Endothelial cell of umbilical vein (primary cell): ENCODE measurements at regions not wholly inside any gene's neighbourhood (a gene's known extent, or its start where the extent isn't known, plus 50 kb on each side); places are given as distances from the start of the nearest gene placed in this dataset.

Source experiments
- BruUV-seq: library from RNA; stranded (reverse); fragments of 400-500 nt; replicated peaks from 2 replicates; lab custom pipeline; 2021; lab: Mats Ljungman, UMichigan
- CTCF ChIA-PET: fragments of 300-600, 350-600 bp; sonication (Branson Sonifier 250); formaldehyde crosslinking; loops from one replicate; lab custom pipeline; 2021; ENCODE audit warnings: antibody characterized with exemption, inconsistent platforms; lab: Charles Lee
- POLR2A ChIA-PET: fragments of 300-600, 350-600 bp; sonication (Branson Sonifier 250); formaldehyde crosslinking; loops from one replicate; lab custom pipeline; 2021; ENCODE audit warnings: antibody characterized with exemption, inconsistent platforms; lab: Charles Lee
- DNase-seq: peaks from one replicate; pipeline ENCODE4 v3.0.0-alpha.2; 2011; ENCODE audit warnings: low read depth, low spot score
- FAIRE-seq: peaks from 2 replicates; lab custom pipeline; 2011; peaks lifted over from hg19 to GRCh38; lab: Jason Lieb, UNC
- H2AFZ ChIP-seq: 2 replicates; pipeline ENCODE4 v1.6.0; 2012; ENCODE audit warnings: low read depth, low read length, control low read depth, inconsistent platforms
- H3K27ac ChIP-seq: 2 replicates; pipeline ENCODE4 v1.5.1; 2011; ENCODE audit warnings: low read depth, mild to moderate bottlenecking, control low read depth, low read length, moderate library complexity; ENCODE audit not compliant: insufficient read depth
- H3K27me3 ChIP-seq, 2 experiments: 2 replicates each; pipeline versions ENCODE4 v1.6.0 to v1.6.1; 2011; ENCODE audit warnings: low read length in 2 of 2, mixed read lengths in 1 of 2; ENCODE audit not compliant: control insufficient read depth in 2 of 2, insufficient read depth in 2 of 2
- H3K36me3 ChIP-seq, 2 experiments: 2 replicates in 1 of 2; 3 replicates in 1 of 2; pipeline ENCODE4 v1.5.1; 2011; ENCODE audit warnings: low read length in 2 of 2, mild to moderate bottlenecking in 1 of 2, moderate library complexity in 1 of 2; ENCODE audit not compliant: control insufficient read depth in 2 of 2, insufficient read depth in 2 of 2; ENCODE audit errors: extremely low read depth in 1 of 2
- H3K4me1 ChIP-seq: 3 replicates; pipeline ENCODE4 v1.5.1; 2011; ENCODE audit warnings: mild to moderate bottlenecking, low read length; ENCODE audit not compliant: control insufficient read depth, insufficient read depth; ENCODE audit errors: extremely low read depth
- H3K4me2 ChIP-seq: 2 replicates; pipeline ENCODE4 v1.6.1; 2011; ENCODE audit warnings: low read length, control low read depth, mixed read lengths; ENCODE audit not compliant: insufficient read depth
- H3K4me3 ChIP-seq, 3 experiments: fragments of 200-600 bp in 1 of 3; sonication (generic), shearing (Covaris generic) in 1 of 3; replicated peaks in 1 of 3; 2 replicates each; pipeline ENCODE4 v1.5.1; 2011 to 2016; ENCODE audit warnings: control low read depth in 3 of 3, low read length in 3 of 3, mild to moderate bottlenecking in 2 of 3, inconsistent platforms in 1 of 3, low read depth in 1 of 3, moderate library complexity in 1 of 3; ENCODE audit not compliant: insufficient read depth in 1 of 3
- H3K79me2 ChIP-seq: 2 replicates; pipeline ENCODE4 v1.6.0; 2012; ENCODE audit warnings: low read length, inconsistent platforms; ENCODE audit not compliant: control insufficient read depth, insufficient read depth
- H3K9ac ChIP-seq: replicated peaks from 2 replicates; pipeline ENCODE3; 2011; ENCODE audit warnings: low read length, control low read depth; ENCODE audit not compliant: insufficient read depth; ENCODE audit errors: extremely low read depth
- H3K9me1 ChIP-seq: replicated peaks from 3 replicates; pipeline ENCODE4 v1.6.0; 2011; ENCODE audit warnings: mild to moderate bottlenecking, low read length; ENCODE audit not compliant: control insufficient read depth, insufficient read depth; ENCODE audit errors: extremely low read depth
- H3K9me3 ChIP-seq: replicated peaks from 2 replicates; pipeline ENCODE4 v1.5.1; 2012; ENCODE audit warnings: low read length, inconsistent platforms; ENCODE audit not compliant: control insufficient read depth, insufficient read depth
- H4K20me1 ChIP-seq: replicated peaks from 2 replicates; pipeline ENCODE3; 2011; ENCODE audit warnings: mild to moderate bottlenecking, low read length; ENCODE audit not compliant: control insufficient read depth, insufficient read depth; ENCODE audit errors: extremely low read depth
- CTCF ChIP-seq, 2 donors: IDR thresholded peaks; 1 replicate in 1 of 2; 2 replicates in 1 of 2; pipeline ENCODE4 v1.5.1; 2011; ENCODE audit warnings: low read length in 2 of 2, mild to moderate bottlenecking in 2 of 2, moderate library complexity in 2 of 2, control low read depth in 1 of 2, inconsistent platforms in 1 of 2, low read depth in 1 of 2; ENCODE audit not compliant: insufficient read depth in 1 of 2; ENCODE audit errors: extremely low read depth in 1 of 2
- GATA2 ChIP-seq: IDR thresholded peaks from 2 replicates; pipeline ENCODE4 v1.7.0; 2011; ENCODE audit warnings: low read depth, mild to moderate bottlenecking, moderate library complexity, mixed read lengths, low read length; ENCODE audit not compliant: insufficient read length, insufficient read depth
- JUN ChIP-seq: IDR thresholded peaks from 2 replicates; pipeline ENCODE4 v1.6.1; 2011; ENCODE audit warnings: borderline replicate concordance, low read depth; ENCODE audit not compliant: insufficient read length, insufficient read depth
- MAX ChIP-seq: IDR thresholded peaks from 2 replicates; pipeline ENCODE4 v1.6.1; 2011; ENCODE audit not compliant: insufficient read depth, insufficient read length
- POLR2A ChIP-seq: IDR thresholded peaks from 2 replicates; pipeline ENCODE4 v1.6.1; 2012; ENCODE audit warnings: low read depth, mild to moderate bottlenecking, control low read depth, low read length
- POLR2AphosphoS5 ChIP-seq: IDR thresholded peaks from 2 replicates; pipeline ENCODE4 v1.6.1; 2012; ENCODE audit warnings: low read depth, mild to moderate bottlenecking, control low read depth, low read length, moderate library complexity; ENCODE audit not compliant: insufficient read depth
- dilution Hi-C: fragments of 300-500 bp; cut with MboI; formaldehyde crosslinking; loops from one replicate; pipeline ENCODE4 v1.15.0; 2019; ENCODE audit warnings: low sequenced_read_pairs; ENCODE audit not compliant: extremely low pct_ligation_motif_present
- intact Hi-C: fragments of 100-400 bp; cut with micrococcal nuclease; formaldehyde crosslinking; loops from one replicate; pipeline ENCODE4 v1.10.0; 2022

- Histone ChIP-seq H3K27ac (no peak overlapping the region), H3K9me3 (no peaks in the 10 kb centered on the region), H3K36me3 (no peaks in the 10 kb centered on the region), H3K9me1 (no peaks in the 10 kb centered on the region), H2AFZ (no peak overlapping the region), H3K4me1 (no peaks in the 10 kb centered on the region), H3K9ac (no peak overlapping the region), H3K79me2 (no peaks in the 10 kb centered on the region), H3K27me3 (no peaks in the 10 kb centered on the region), H4K20me1 (no peaks in the 10 kb centered on the region), H3K4me2 (no peak overlapping the region), H3K4me3 (no peak overlapping the region)
- ChIA-PET CTCF (no interaction called here), POLR2A (no interaction called here)
- BruUV-seq: no TSS peak
- DNase-seq (no peak), FAIRE-seq (no peak)
- dilution Hi-C loops: no loop called here
- intact Hi-C loops: no loop called here
- TF ChIP-seq POLR2AphosphoS5: no peak
- no peak for TF ChIP-seq POLR2A
- no peak for TF ChIP-seq CTCF (IDR thresholded peaks at IDR 0.05; ENCODE audit: extremely low read depth in 1 of 2, insufficient read depth in 1 of 2, low read depth in 1 of 2, low read length in 2 of 2)
Measured at GRCh38 chr4:163790231-163790630, 295.7 kb downstream of the TMA16 start.

- no TSS peak for BruUV-seq
- DNase-seq (no peak), FAIRE-seq (no peak)
- POLR2A ChIA-PET: no interaction called here
- Histone ChIP-seq H4K20me1 (no peaks in the 10 kb centered on the region), H3K9ac (no peak overlapping the region), H3K4me3 (no peak overlapping the region), H3K4me2 (no peak overlapping the region), H3K79me2 (no peaks in the 10 kb centered on the region), H3K27me3 (no peaks in the 10 kb centered on the region), H3K9me1 (no peaks in the 10 kb centered on the region), H3K4me1 (no peaks in the 10 kb centered on the region), H2AFZ (no peak overlapping the region), H3K27ac (no peak overlapping the region), H3K36me3 (no peaks in the 10 kb centered on the region), H3K9me3 (no peaks in the 10 kb centered on the region)
- CTCF ChIA-PET: no interaction called here
- intact Hi-C loops: no loop called here
- TF ChIP-seq JUN (no peak), GATA2 (no peak), MAX (no peak), CTCF (IDR thresholded peaks at IDR 0.05; ENCODE audit: extremely low read depth in 1 of 2, insufficient read depth in 1 of 2, low read depth in 1 of 2, low read length in 2 of 2) (no peak)
- dilution Hi-C loops: no loop called here
Measured at GRCh38 chr4:163795885-163796284, 301.4 kb downstream of the TMA16 start.
